T-helper 2 cell treated with Interferon-gamma antibody and Interleukin-4, amounts not matched to agents 100 ng/mL and 5 ng/mL, for 36 hours (primary cell): ENCODE measurements at regions not wholly inside any gene's neighbourhood (a gene's known extent, or its start where the extent isn't known, plus 50 kb on each side); places are given as distances from the start of the nearest gene placed in this dataset.

Experiments used
- intact Hi-C: fragments of 100-400 bp; cut with micrococcal nuclease; formaldehyde crosslinking; loops from one replicate; pipeline ENCODE4 v1.15.1; 2023

DNA sequence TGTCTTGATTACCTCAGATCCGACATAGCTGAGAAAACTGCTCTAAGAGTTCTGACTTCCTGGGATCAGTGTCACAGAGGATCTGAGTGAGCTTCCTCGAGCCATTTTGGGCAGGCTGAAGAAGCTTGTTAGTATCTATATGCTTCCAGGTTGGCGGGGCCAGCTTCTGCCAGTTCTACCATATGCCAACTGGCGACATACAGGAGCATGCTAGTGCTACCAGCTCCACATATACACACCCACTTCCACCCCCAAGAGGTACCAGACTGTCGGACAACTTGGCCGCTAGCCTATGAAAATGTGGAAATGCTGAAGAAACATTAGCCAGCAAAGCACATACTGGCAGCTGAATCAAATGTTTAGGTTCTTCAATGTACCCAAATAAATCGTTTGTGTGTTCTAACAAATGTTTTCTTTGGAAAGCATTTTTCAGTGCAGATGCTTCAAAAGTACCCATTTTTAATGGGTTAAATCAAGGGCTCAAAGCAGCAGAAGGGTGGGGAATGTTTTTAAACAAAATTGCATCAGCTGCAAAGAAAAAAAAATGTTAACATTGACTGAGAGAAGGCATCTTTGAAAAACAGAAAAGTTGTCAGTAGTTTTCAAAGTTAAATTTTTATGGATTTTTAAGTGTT lies 163.7 kb downstream of the KLF12 start:
- intact Hi-C loops: no loop called here

DNA sequence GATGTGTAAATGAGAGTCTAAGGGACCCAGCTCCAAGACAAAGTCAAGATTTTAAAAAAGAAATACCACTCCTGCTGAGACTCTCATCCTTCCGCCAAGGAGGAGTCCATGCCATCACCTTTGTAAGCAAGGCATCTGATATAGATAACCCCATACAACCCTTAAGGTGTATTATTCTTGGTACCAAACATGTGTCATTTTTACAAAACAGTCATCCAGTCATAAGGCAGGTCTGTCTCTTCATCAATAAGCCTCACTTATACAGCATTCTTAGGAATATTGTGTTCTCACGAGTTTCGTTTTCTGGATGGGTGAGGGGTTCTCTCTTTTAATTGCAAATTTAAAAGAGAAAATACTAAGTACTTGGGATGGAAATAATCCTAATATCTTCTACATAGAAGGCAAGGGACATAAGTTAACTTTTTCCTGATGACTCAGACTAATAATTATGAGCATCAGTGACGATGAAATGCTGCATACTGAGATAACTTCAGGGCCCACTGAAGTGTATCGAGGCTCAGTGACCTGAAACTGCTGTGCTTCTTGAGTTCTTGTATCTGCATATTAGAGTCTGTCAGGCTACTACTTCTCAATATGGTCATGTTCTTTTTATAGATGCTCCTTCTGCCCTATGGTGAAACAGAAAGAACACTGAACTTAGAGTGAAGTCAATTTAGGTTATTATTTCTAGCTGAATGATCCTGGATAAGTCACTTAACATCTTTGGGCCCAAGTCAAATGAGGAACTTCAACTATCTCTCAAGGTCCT lies 166.6 kb downstream of the KLF12 start:
- intact Hi-C loops: no loop called here

- intact Hi-C loops: no loop called here
These were observed 167.9 kb downstream of the KLF12 start for GRCh38 chr13:73966331-73966730.

GRCh38 chr13:73962284-73962683 lies 171.9 kb downstream of the KLF12 start:
- intact Hi-C loops: no loop called here

DNA sequence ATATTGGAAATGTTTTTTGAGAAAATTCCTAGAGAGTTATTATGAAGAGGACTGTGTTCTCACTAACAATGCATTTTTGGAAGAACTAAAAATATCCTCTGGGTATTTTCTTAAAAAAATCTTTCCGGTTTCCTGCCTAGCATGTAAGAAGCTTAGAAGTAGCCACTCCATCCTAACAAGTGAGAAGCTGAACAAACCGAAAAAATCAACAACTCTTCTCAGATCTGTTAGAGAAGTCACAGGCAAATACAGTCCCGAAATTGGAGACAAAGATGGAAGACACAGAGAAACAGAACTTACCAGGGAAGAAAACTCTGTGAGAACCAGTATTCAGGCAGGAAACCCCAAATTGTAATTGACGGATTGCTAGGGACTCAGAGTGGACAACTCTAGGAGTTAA lies 173.0 kb downstream of the KLF12 start:
- intact Hi-C loops: no loop called here

DNA sequence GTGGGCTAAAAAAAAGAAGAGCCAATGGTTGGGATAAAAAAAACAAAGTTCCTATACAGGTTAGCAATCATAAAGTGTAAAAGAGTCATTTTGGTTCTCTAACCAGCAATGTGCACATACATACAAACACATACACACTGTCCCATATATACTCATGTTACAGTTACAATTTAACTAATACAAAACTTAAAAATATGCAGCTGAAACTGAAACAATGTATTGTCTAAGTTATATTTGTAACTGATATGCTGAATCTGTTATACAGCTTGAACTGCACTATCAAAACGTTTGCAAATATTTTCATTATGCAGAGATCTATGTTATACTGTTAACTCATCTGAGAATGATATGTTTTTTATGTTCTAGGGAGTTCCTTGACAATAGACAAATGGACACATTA lies 173.7 kb downstream of the KLF12 start:
- intact Hi-C loops: no loop called here

DNA sequence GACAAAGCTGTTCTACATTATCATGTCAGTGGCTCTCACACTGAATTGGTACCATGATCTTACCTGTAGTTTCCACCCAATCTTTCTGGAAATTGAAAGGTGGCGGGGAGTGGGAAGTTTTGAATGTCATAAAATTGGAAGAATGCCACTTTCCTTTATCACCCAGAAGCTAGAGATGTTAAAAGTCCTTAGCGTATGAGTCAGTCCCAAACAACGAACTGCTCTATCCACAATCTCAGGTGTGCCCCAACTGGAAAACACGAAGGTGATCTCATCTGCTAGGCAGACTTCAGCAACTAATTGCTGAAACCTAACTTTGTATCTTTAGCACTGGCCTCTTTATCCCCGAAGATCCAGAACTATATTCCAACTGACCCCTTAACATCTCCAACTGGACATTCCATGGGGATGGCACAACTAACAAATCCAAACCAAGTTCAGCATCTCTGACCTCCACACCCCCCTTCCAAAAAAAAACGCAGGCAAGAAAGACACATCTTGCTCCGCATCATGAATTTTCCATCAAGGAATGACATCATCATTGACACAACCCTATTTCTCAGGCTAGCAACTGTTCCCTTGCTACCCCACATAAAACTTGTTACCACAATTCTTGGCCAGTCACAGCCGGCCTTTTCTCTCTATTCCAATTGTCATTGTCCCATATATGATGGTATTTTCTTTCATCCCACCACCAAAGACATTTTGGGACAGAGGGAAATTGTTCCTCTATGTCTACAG lies 175.4 kb downstream of the KLF12 start:
- intact Hi-C loops: no loop called here

GRCh38 chr13:73957889-73958288 lies 176.3 kb downstream of the KLF12 start:
- intact Hi-C loops: no loop called here

DNA sequence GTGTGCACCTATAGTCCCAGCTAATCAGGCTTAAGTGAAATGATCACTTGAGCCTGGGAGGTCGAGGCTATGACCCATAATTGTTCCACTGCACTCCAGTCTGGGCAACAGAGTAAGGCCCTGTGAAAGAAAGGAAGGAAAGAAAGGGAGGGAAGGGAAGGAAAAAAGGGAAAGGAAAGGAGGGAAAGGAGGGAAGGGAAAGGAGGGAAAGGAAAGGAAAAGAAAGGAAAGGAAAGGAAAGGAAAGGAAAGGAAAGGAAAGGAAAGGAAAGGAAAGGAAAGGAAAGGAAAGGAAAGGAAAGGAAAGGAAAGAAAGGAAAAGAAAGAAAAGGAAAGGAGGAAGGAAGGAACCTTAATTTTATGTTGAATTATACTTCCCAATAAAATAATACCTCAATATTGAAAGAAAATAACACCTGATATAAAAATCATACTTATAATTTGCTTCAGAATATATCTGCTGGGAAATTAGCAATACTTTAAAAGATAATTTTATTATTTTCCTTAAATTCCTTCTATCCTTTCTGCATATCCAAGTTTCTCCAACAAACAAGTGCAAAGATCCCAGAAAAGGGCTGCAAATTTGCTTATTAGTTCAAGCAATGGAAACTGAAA lies 177.3 kb downstream of the KLF12 start:
- intact Hi-C loops: no loop called here

- intact Hi-C loops: no loop called here
These were observed 178.2 kb downstream of the KLF12 start for GRCh38 chr13:73955977-73956500.

- intact Hi-C loops: no loop called here
These were observed 179.4 kb downstream of the KLF12 start for GRCh38 chr13:73954808-73955207.

DNA sequence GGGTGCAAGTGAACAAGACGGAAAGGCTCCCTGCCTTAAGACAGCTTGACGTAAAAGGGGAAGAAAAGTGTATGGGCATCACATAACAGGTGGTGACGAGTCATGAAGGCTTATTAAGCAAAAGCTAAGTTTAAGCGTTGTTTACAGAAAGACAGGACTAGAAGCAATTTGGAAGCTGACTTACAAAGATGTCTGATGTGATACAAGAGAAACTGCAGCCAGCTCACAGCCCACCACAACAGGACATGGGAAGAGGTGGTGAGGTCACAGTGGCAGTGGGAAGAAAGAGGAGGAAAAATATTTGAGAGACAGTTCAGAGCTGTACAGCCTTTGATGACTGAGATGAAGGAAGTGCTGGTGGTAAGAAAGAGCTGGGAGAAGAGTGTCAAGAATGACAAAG lies 181.6 kb downstream of the KLF12 start:
- intact Hi-C loops: no loop called here

DNA sequence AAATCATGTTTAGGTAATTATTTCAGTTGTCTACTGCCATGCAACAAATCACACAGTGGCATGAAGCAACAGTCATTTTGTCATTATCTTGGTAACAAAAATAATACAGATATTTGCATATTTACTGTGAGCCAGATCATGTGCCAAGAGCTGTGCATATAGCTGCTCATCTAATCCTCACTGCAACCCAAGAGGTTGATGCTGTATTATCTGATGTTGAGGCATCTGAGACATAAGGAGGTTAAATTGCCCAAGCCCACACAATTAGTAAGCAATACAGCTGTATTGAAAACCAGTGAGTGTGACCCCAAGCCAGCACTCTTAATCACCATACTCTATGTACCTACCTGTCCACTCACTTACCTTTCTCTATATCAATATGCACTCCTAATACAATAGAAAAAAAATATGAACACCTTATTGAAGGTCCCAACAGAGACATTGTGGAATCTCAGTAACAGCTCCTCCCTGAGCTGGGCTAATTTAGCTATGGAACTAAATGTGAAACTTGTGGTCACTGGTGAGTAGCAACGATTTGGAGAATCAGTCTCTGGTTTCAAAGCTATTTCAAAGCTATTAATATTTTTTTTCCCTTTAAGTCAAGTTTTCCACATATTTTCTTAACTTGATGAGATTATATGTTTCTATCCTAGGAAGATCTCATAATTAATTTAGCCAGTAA lies 185.2 kb downstream of the KLF12 start:
- intact Hi-C loops: loop anchor here (5.0 kb wide), 1 partner anchor 38 kb away; no protein-coding TSS in a partner anchor

DNA sequence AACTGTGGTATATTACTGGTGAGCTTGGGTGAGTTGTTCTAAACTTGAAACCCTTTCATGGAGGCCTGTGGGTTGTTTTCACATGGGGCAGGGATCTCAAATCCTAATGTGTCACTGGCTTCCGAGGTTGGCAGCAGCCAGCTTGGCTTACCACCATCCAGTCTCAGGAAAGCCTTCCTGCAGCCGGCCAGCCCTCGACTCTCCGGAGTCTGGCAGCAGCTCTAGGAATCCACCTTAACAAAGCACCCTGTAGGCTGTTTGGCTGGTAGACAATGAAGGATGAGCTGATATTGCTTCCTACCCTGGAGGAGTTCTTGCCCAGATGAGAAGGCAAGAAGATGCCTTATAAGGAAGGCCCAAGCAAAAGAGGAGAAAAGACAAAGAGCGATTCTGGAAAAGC lies 188.3 kb downstream of the KLF12 start:
- intact Hi-C loops: loop anchor here (5.0 kb wide), 1 partner anchor 41 kb away; no protein-coding TSS in a partner anchor

DNA sequence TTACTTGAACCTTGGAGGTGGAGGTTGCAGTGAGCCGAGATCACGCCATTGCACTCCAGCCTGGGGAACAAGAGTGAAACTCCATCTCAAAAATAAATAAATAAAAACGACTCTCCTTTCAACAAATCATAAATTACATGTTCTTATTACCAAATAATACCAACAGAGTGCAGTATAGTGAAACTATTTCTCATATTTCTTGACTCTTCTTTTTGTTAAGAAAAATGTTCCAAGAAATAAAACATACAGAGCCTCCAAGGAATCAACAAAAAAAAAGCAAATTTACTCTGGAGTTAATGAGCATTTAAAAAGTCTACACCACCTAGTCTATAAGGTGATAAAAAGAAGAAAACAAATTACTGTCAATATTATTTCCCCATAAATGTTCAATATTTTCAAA lies 188.8 kb downstream of the KLF12 start:
- intact Hi-C loops: loop anchor here (5.0 kb wide), 1 partner anchor 42 kb away; no protein-coding TSS in a partner anchor

DNA sequence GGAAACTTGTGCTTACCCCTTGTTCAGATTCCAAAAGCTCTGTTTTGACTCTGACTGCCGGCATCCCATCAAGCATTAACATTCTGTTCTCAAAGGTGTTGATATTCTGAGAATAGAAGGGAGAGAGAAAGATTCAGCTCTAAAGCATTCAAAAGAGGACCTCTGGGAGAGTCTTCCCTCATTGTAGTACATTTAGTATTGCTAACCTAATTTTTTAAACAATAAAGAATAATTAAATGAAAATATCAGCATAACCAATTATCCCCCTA lies 190.3 kb downstream of the KLF12 start:
- intact Hi-C loops: loop anchor here (1.0 to 5.0 kb wide), 4 partner anchors 179 to 343 kb away; no protein-coding TSS in a partner anchor

DNA sequence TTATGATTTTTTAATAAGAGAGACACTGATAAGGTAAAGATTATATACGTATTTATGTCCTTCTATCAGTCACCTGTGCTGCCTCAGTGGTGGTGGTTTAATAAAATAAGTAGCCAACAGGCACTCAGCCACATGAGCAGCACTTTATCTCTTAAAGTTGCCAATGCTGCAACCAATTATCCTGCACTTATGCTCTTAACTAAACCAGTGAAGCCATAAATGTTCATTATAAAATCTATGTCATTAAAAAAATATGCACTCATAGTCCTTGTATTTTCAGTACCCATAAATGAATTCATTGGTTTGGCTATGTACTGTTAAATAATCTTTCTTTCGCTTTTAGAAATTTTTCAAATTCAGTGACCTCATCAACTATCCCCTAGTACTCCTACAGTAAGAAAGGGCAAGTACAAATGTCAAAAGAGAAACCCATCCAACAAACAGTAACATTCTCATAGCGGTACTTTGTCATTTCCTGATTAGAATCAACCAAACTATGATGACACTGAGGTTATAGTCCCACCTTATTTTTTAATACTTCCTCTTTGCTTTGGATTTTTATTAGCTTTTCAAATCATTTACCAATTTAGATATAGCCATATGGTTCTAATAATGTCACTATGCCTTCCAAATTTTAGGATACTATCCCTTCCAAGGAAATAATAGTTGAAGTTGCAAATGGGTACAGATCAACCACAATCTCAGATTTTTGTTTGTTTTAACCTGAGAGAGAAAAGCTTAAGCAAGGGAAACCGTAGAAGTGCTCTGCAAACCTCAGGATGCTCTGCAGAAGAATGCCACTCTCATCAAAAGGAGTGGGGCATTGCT lies 190.9 kb downstream of the KLF12 start:
- intact Hi-C loops: loop anchor here (1.0 to 5.0 kb wide), 4 partner anchors 178 to 344 kb away; no protein-coding TSS in a partner anchor

GRCh38 chr13:73941752-73942151 lies 192.5 kb downstream of the KLF12 start:
- intact Hi-C loops: loop anchor here (5.0 kb wide), 1 partner anchor 301 kb away; no protein-coding TSS in a partner anchor

DNA sequence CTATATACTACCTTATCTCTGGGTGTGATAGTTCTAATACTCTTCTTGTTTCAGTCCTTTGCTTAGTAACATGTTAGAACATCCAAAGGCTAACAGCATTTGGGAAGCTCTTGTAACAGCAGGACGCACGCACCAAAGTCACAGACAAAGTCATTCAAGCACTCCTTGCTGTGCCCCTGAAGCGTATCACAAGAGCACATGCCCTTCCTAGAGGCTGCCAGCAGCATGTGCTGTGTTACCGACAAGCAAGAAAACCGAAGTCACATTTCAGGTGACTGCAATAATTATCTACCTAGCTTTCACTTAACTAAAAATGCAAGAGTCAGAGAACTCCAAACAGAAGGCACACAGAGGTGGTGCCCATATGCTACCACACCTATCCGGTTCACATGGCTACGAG lies 194.1 kb downstream of the KLF12 start:
- intact Hi-C loops: loop anchor here (5.0 kb wide), 1 partner anchor 302 kb away; no protein-coding TSS in a partner anchor

DNA sequence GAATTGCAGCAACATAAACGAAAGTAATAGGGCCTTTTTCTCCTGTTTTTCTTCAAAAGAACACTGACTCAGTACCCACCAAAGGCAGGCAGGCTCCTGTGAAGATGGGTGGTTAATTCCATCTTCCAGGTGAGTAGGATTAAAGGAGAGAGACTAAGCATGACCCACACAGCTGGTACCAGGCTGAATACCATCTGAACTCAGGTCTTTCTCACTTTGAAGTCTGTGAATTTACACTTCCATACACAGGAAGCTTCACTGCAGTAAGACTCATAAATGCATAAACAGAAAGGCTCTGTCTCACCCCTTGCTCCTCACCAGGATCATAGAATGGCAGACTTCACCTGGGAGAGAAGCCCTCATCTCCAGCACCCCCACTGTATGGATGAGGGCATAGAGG lies 194.6 kb downstream of the KLF12 start:
- intact Hi-C loops: loop anchor here (5.0 kb wide), 1 partner anchor 303 kb away; no protein-coding TSS in a partner anchor
